H7 (cell line): ENCODE measurements at regions not wholly inside any gene's neighbourhood (a gene's known extent, or its start where the extent isn't known, plus 50 kb on each side); places are given as distances from the start of the nearest gene placed in this dataset.
"Not testable (repeated sequence)": the region's sequence is repeated elsewhere in the genome, so short reads cannot be mapped to it uniquely, and the experiment has no call there.

ENCODE experiments used
- DNase-seq: peaks from one replicate; pipeline ENCODE4 v3.0.0; 2012
- H3K27me3 ChIP-seq: 2 replicates; pipeline ENCODE4 v1.6.0; 2011; ENCODE audit warnings: mild to moderate bottlenecking, low read length; ENCODE audit not compliant: control insufficient read depth, insufficient read depth
- H3K36me3 ChIP-seq: replicated peaks from 2 replicates; pipeline ENCODE4 v1.5.1; 2011; ENCODE audit warnings: low read length; ENCODE audit not compliant: control insufficient read depth, insufficient read depth
- H3K4me3 ChIP-seq: 2 replicates; pipeline ENCODE4 v1.5.1; 2011; ENCODE audit warnings: low read depth, mild to moderate bottlenecking, control low read depth, low read length, moderate library complexity; ENCODE audit not compliant: insufficient read depth

- Histone ChIP-seq H3K36me3 (no peaks in the 10 kb centered on the region), H3K4me3 (no peak overlapping the region), H3K27me3 (no peaks in the 10 kb centered on the region)
- DNase-seq = no peak
These were observed 137.2 kb upstream of the PGRMC2 start for GRCh38 chr4:128424527-128425497.

- DNase-seq, H3K27me3 ChIP-seq, H3K36me3 ChIP-seq, H3K4me3 ChIP-seq: not testable (repeated sequence)
These were observed 134.7 kb upstream of the PGRMC2 start for GRCh38 chr4:128422296-128422695.

- H3K36me3 ChIP-seq = no peaks in the 10 kb centered on the region
- no peak overlapping the region for H3K4me3 ChIP-seq
- DNase-seq = no peak
- no peaks in the 10 kb centered on the region for H3K27me3 ChIP-seq
These were observed 129.3 kb upstream of the PGRMC2 start for GRCh38 chr4:128416921-128417320.

- Histone ChIP-seq H3K4me3 (no peak overlapping the region), H3K36me3 (no peaks in the 10 kb centered on the region), H3K27me3 (no peaks in the 10 kb centered on the region)
- DNase-seq = no peak
These were observed 122.4 kb upstream of the PGRMC2 start for GRCh38 chr4:128410037-128410436.

GRCh38 chr4:128403586-128403985, 116.0 kb upstream of the PGRMC2 start:
- no peak for DNase-seq

GRCh38 chr4:128394778-128395177, 107.2 kb upstream of the PGRMC2 start:
- no peak for DNase-seq
- no peak overlapping the region for H3K4me3 ChIP-seq
- no peaks in the 10 kb centered on the region for H3K27me3 ChIP-seq
- no peaks in the 10 kb centered on the region for H3K36me3 ChIP-seq

More at GRCh38 chr4:128403586-128403985, 116.0 kb upstream of the PGRMC2 start:
- Histone ChIP-seq H3K36me3 (no peaks in the 10 kb centered on the region), H3K4me3 (no peak overlapping the region), H3K27me3 (no peaks in the 10 kb centered on the region)

GRCh38 chr4:128393101-128393704, 105.6 kb upstream of the PGRMC2 start:
- H3K27me3 ChIP-seq = no peaks in the 10 kb centered on the region
- H3K36me3 ChIP-seq = no peaks in the 10 kb centered on the region
- no peak overlapping the region for H3K4me3 ChIP-seq
- no peak for DNase-seq

GRCh38 chr4:128390475-128390996, 102.9 kb upstream of the PGRMC2 start:
- H3K27me3 ChIP-seq = no peaks in the 10 kb centered on the region
- H3K36me3 ChIP-seq = no peaks in the 10 kb centered on the region
- DNase-seq = no peak
- no peak overlapping the region for H3K4me3 ChIP-seq

- Histone ChIP-seq H3K27me3 (no peaks in the 10 kb centered on the region), H3K4me3 (no peak overlapping the region)
- DNase-seq = no peak
These were observed 101.2 kb upstream of the PGRMC2 start for GRCh38 chr4:128388796-128389195.

GRCh38 chr4:128388352-128388630, 100.7 kb upstream of the PGRMC2 start:
- no peak overlapping the region for H3K4me3 ChIP-seq
- H3K36me3 ChIP-seq = no peaks in the 10 kb centered on the region
- H3K27me3 ChIP-seq = no peaks in the 10 kb centered on the region
- no peak for DNase-seq

More at GRCh38 chr4:128388796-128389195, 101.2 kb upstream of the PGRMC2 start:
- no peaks in the 10 kb centered on the region for H3K36me3 ChIP-seq

- no peak for DNase-seq
- H3K27me3 ChIP-seq = no peaks in the 10 kb centered on the region
- no peaks in the 10 kb centered on the region for H3K36me3 ChIP-seq
- H3K4me3 ChIP-seq = no peak overlapping the region
These were observed 100.2 kb upstream of the PGRMC2 start for GRCh38 chr4:128387600-128388351.

GRCh38 chr4:128386761-128387599, 99.4 kb upstream of the PGRMC2 start:
- no peak for DNase-seq
- H3K4me3 ChIP-seq = no peak overlapping the region
- H3K27me3 ChIP-seq = no peaks in the 10 kb centered on the region
- no peaks in the 10 kb centered on the region for H3K36me3 ChIP-seq

GRCh38 chr4:128385683-128386304, 98.2 kb upstream of the PGRMC2 start:
- Histone ChIP-seq H3K36me3 (no peaks in the 10 kb centered on the region), H3K27me3 (no peaks in the 10 kb centered on the region), H3K4me3 (no peak overlapping the region)
- no peak for DNase-seq
